ENCODE measurements at regions not wholly inside any gene's neighbourhood (a gene's known extent, or its start where the extent isn't known, plus 50 kb on each side); places are given as distances from the start of the nearest gene placed in this dataset.
"Not testable (repeated sequence)": the region's sequence is repeated elsewhere in the genome, so short reads cannot be mapped to it uniquely, and the experiment has no call there.

DNA sequence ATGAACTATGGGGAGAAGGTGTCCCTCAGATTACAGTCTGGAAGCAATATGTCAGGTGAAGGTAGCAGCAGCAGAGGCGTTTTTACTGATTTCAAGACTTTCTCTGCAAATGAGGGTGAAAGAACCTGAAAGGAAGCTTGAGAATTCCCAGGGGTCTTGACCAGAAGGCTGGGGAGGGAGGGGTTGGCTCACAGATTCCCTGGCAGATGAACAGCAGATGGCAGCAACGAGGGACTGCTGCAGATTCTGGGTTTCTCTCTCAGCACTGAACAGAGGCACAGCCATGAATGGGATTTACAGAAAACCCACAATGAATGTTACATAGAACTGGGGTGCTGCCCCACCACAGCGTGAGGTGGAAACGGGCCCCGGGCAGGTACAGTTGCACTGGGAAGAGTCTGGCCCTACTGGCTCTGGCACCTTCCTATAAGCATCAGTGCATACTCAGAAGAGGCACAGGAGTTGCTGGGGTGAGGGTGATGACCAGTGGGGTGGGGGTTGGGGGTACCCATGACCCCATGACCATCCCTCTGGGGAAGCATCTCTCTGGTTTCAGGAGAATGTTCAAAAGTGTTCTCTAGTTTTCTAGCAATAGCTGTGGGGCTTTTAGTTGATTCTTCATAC, 317.8 kb downstream of the SH2D4B start:
- intact Hi-C loops (cut with micrococcal nuclease; ENCODE audit: unreplicated experiment): no loop called here
- BruUV-seq (replicated peaks): no TSS peak
- ATAC-seq: no peak

DNA sequence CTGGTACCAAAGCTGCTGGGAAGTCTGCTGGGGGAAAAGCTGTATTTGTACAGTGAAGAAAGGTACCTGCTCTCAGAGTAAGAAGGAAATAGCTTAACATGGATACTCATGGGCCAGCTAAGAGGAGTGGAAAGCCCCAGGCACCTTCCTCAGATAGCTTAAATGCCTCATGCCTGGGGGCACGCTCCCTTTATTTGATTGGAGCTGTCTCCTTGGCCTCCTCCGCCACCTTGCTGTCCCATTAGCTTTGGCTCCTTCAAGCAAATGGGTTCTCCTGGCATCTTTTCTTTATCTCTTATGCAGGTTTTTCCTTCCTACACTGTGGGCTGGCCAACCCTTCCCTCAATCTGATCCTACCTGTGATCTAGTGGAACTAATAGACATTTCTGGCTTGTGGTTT, 318.5 kb downstream of the SH2D4B start:
- H3K9me3 ChIP-seq (ENCODE audit: control insufficient read depth, insufficient read depth, low read depth, low read length): no peaks in the 10 kb centered on the region
- no peaks in the 10 kb centered on the region for H3K27me3 ChIP-seq (ENCODE audit: control insufficient read depth, insufficient read depth, low read length)
- DNase-seq (ENCODE audit: low read depth, low spot score): no peak
- ATAC-seq: no peak
- H3K4me1 ChIP-seq (ENCODE audit: control insufficient read depth, insufficient read depth, low read length): no peaks in the 10 kb centered on the region
- ChIA-PET POLR2A (no interaction called here), CTCF (no interaction called here)
- no peak overlapping the region for H3K4me3 ChIP-seq (ENCODE audit: low read depth in 2 of 2, low read length in 2 of 2)
- no peaks in the 10 kb centered on the region for H3K36me3 ChIP-seq (ENCODE audit: control insufficient read depth, insufficient read depth, low read length)
- BruUV-seq (replicated peaks): no TSS peak
- no peak overlapping the region for H3K27ac ChIP-seq (ENCODE audit: low read length)
- no peak for TF ChIP-seq CTCF (IDR thresholded peaks at IDR 0.05)
- TF ChIP-seq, protein P1, sequence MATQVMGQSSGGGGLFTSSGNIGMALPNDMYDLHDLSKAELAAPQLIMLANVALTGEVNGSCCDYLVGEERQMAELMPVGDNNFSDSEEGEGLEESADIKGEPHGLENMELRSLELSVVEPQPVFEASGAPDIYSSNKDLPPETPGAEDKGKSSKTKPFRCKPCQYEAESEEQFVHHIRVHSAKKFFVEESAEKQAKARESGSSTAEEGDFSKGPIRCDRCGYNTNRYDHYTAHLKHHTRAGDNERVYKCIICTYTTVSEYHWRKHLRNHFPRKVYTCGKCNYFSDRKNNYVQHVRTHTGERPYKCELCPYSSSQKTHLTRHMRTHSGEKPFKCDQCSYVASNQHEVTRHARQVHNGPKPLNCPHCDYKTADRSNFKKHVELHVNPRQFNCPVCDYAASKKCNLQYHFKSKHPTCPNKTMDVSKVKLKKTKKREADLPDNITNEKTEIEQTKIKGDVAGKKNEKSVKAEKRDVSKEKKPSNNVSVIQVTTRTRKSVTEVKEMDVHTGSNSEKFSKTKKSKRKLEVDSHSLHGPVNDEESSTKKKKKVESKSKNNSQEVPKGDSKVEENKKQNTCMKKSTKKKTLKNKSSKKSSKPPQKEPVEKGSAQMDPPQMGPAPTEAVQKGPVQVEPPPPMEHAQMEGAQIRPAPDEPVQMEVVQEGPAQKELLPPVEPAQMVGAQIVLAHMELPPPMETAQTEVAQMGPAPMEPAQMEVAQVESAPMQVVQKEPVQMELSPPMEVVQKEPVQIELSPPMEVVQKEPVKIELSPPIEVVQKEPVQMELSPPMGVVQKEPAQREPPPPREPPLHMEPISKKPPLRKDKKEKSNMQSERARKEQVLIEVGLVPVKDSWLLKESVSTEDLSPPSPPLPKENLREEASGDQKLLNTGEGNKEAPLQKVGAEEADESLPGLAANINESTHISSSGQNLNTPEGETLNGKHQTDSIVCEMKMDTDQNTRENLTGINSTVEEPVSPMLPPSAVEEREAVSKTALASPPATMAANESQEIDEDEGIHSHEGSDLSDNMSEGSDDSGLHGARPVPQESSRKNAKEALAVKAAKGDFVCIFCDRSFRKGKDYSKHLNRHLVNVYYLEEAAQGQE (IDR thresholded peaks at IDR 0.05; ENCODE audit: insufficient read depth in 1 of 2, low read depth in 2 of 2, low read length in 1 of 2): no peak
- no peak for TF ChIP-seq TCF7L2 (IDR thresholded peaks at IDR 0.05; ENCODE audit: low read depth, low read length)
- TF ChIP-seq SIN3A (IDR thresholded peaks at IDR 0.05; ENCODE audit: borderline replicate concordance, insufficient read depth, low read depth, low read length): no peak
- TF ChIP-seq POLR2AphosphoS5 (IDR thresholded peaks at IDR 0.05; ENCODE audit: low read depth, low read length): no peak
- intact Hi-C loops (cut with micrococcal nuclease; ENCODE audit: unreplicated experiment): no loop called here
- in situ Hi-C loops (cut with HindIII; ENCODE audit: low pct_unique_long_range_greater_than_20kb, low sequenced_read_pairs): no loop called here

More for the DNA sequence above, 317.8 kb downstream of the SH2D4B start:
- POLR2A ChIA-PET: no interaction called here
- TF ChIP-seq CTCF (IDR thresholded peaks at IDR 0.05) (peak; percentile 57), SIN3A (IDR thresholded peaks at IDR 0.05; ENCODE audit: borderline replicate concordance, insufficient read depth, low read depth, low read length) (no peak), TCF7L2 (IDR thresholded peaks at IDR 0.05; ENCODE audit: low read depth, low read length) (no peak), POLR2AphosphoS5 (IDR thresholded peaks at IDR 0.05; ENCODE audit: low read depth, low read length) (no peak)
- peak; percentile 5 for DNase-seq (ENCODE audit: low read depth, low spot score)
- H3K9me3 ChIP-seq (ENCODE audit: control insufficient read depth, insufficient read depth, low read depth, low read length): no peaks in the 10 kb centered on the region
- in situ Hi-C loops (cut with HindIII; ENCODE audit: low pct_unique_long_range_greater_than_20kb, low sequenced_read_pairs): no loop called here
- H3K36me3 ChIP-seq (ENCODE audit: control insufficient read depth, insufficient read depth, low read length): no peaks in the 10 kb centered on the region
- no peak overlapping the region for H3K27ac ChIP-seq (ENCODE audit: low read length)
- no peak overlapping the region for H3K4me3 ChIP-seq (ENCODE audit: low read depth in 2 of 2, low read length in 2 of 2)
- H3K27me3 ChIP-seq (ENCODE audit: control insufficient read depth, insufficient read depth, low read length): no peaks in the 10 kb centered on the region
- no peaks in the 10 kb centered on the region for H3K4me1 ChIP-seq (ENCODE audit: control insufficient read depth, insufficient read depth, low read length)
- CTCF ChIA-PET: no interaction called here

- H3K9me3 ChIP-seq (ENCODE audit: control insufficient read depth, insufficient read depth, low read depth, low read length); H3K27me3 ChIP-seq (ENCODE audit: control insufficient read depth, insufficient read depth, low read length); H3K36me3 ChIP-seq (ENCODE audit: control insufficient read depth, insufficient read depth, low read length); in situ Hi-C loops (cut with HindIII; ENCODE audit: low pct_unique_long_range_greater_than_20kb, low sequenced_read_pairs); ATAC-seq; H3K4me1 ChIP-seq (ENCODE audit: control insufficient read depth, insufficient read depth, low read length); intact Hi-C loops (cut with micrococcal nuclease; ENCODE audit: unreplicated experiment); H3K27ac ChIP-seq (ENCODE audit: low read length); H3K4me3 ChIP-seq (ENCODE audit: low read depth in 2 of 2, low read length in 2 of 2); CTCF ChIA-PET; POLR2A ChIA-PET; DNase-seq (ENCODE audit: low read depth, low spot score); BruUV-seq (replicated peaks): not testable (repeated sequence)
Measured at GRCh38 chr10:80859279-80859678, 321.6 kb downstream of the SH2D4B start.

Data from Panc1 (cell line).